ENCODE measurements at regions not wholly inside any gene's neighbourhood (a gene's known extent, or its start where the extent isn't known, plus 50 kb on each side); places are given as distances from the start of the nearest gene placed in this dataset.

GRCh38 chr1:95558791-95559190 is 324.8 kb downstream of the RWDD3 start:
- intact Hi-C loops (cut with DNase I) = no loop called here
- Histone ChIP-seq H3K4me1 (ENCODE audit: control insufficient read depth in 1 of 2, insufficient read depth in 2 of 2, low read length in 2 of 2) (no peaks in the 10 kb centered on the region), H3K27me3 (ENCODE audit: control insufficient read depth in 1 of 2, insufficient read depth in 2 of 2, low read length in 1 of 2) (no peaks in the 10 kb centered on the region), H3K36me3 (ENCODE audit: control insufficient read depth in 1 of 2, insufficient read depth in 2 of 2, low read length in 1 of 2) (no peaks in the 10 kb centered on the region), H3K27ac (ENCODE audit: low read depth in 1 of 2, low read length in 2 of 2) (no peak overlapping the region), H3K4me3 (ENCODE audit: low read length in 2 of 2) (no peak overlapping the region), H3K9me3 (ENCODE audit: control insufficient read depth, low read length) (no peaks in the 10 kb centered on the region)
- no peak for DNase-seq
- WGBS, 2 donors = 10 to 21% methylated on average over 1 of the region's 1 CpG
- no peak for ATAC-seq (ENCODE audit: low FRiP score)

DNA sequence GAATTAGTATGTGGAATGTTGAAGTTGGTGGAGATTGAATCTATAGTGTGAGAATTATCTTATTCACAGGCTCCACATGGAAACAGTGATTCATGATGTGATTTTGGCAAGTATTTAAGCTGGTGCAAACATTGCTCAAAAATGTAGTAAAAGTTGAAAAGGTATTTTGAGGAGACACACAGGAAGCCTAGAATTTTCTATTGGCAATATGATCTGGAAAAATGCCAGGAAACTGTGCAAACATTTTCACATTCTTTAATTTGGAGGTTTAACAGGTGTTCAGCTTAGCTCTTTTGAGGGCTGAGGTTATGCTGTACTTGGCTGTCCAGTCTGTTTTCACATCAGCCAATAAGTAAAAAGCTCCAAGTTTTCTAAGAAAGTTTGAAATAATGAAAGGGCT is 327.3 kb downstream of the RWDD3 start:
- ATAC-seq (ENCODE audit: low FRiP score) (no peak), DNase-seq (no peak)
- intact Hi-C loops (cut with DNase I) = no loop called here
- Histone ChIP-seq H3K4me3 (ENCODE audit: low read length in 2 of 2) (no peak overlapping the region), H3K27me3 (ENCODE audit: control insufficient read depth in 1 of 2, insufficient read depth in 2 of 2, low read length in 1 of 2) (no peaks in the 10 kb centered on the region), H3K9me3 (ENCODE audit: control insufficient read depth, low read length) (no peaks in the 10 kb centered on the region), H3K36me3 (ENCODE audit: control insufficient read depth in 1 of 2, insufficient read depth in 2 of 2, low read length in 1 of 2) (no peaks in the 10 kb centered on the region), H3K4me1 (ENCODE audit: control insufficient read depth in 1 of 2, insufficient read depth in 2 of 2, low read length in 2 of 2) (no peaks in the 10 kb centered on the region), H3K27ac (ENCODE audit: low read depth in 1 of 2, low read length in 2 of 2) (no peak overlapping the region)

DNA sequence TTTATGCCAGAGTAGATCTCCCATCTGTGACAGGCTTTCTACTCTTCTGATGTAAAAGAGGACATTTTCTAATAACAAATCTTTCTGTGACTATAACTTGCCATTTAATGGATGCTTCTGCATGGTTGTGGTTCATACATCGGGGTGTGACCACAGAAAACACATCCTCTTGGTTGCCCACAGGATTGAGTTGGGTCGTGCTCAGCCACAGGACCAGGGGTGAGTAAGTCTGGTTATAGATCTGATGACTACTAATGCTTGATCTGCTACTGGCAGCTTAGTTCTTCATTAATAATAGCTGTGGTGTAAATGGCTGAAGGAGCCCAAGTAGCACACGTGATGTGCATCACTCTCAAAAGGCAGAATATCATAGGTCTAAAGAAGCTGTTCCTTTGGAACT is 328.2 kb downstream of the RWDD3 start:
- Histone ChIP-seq H3K27me3 (ENCODE audit: control insufficient read depth in 1 of 2, insufficient read depth in 2 of 2, low read length in 1 of 2) (no peaks in the 10 kb centered on the region), H3K27ac (ENCODE audit: low read depth in 1 of 2, low read length in 2 of 2) (no peak overlapping the region), H3K4me3 (ENCODE audit: low read length in 2 of 2) (no peak overlapping the region), H3K9me3 (ENCODE audit: control insufficient read depth, low read length) (no peaks in the 10 kb centered on the region), H3K4me1 (ENCODE audit: control insufficient read depth in 1 of 2, insufficient read depth in 2 of 2, low read length in 2 of 2) (no peaks in the 10 kb centered on the region), H3K36me3 (ENCODE audit: control insufficient read depth in 1 of 2, insufficient read depth in 2 of 2, low read length in 1 of 2) (no peaks in the 10 kb centered on the region)
- intact Hi-C loops (cut with DNase I) = no loop called here
- DNase-seq = no peak
- WGBS, 2 donors = 85 to 89% methylated on average over 3 of the region's 3 CpGs
- ATAC-seq (ENCODE audit: low FRiP score) = no peak

DNA sequence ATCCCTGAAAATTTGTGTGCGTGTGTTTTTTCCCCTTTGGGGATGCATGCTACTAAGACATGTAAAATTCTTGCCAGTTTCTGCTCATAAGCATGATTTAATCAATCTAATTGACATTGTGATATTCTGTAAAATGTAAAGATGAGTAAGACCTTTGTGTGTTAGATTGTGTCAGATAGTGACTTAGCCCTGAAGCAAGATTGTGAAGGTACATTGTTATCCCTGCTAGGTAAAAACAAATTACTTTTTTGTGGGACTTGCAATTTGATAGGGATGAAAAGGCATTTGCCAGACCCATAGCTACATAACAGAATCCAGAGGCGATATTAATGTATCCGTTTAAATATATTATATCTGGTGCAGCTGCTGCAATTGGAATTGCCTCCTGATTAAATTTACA is 338.0 kb downstream of the RWDD3 start:
- intact Hi-C loops (cut with DNase I) = no loop called here
- no peak for DNase-seq

GRCh38 chr1:95572962-95573361 is 339.0 kb downstream of the RWDD3 start:
- intact Hi-C loops (cut with DNase I) = no loop called here
- Histone ChIP-seq H3K4me1 (ENCODE audit: control insufficient read depth in 1 of 2, insufficient read depth in 2 of 2, low read length in 2 of 2) (no peaks in the 10 kb centered on the region), H3K27me3 (ENCODE audit: control insufficient read depth in 1 of 2, insufficient read depth in 2 of 2, low read length in 1 of 2) (no peaks in the 10 kb centered on the region), H3K4me3 (ENCODE audit: low read length in 2 of 2) (no peak overlapping the region), H3K36me3 (ENCODE audit: control insufficient read depth in 1 of 2, insufficient read depth in 2 of 2, low read length in 1 of 2) (no peaks in the 10 kb centered on the region), H3K27ac (ENCODE audit: low read depth in 1 of 2, low read length in 2 of 2) (no peak overlapping the region), H3K9me3 (ENCODE audit: control insufficient read depth, low read length) (peaks cover 4% of the 10 kb centered on the region)
- ATAC-seq (ENCODE audit: low FRiP score) = no peak
- no peak for DNase-seq
- 63 to 77% methylated on average over 3 of the region's 3 CpGs for WGBS, 2 donors

More for the DNA sequence above, 338.0 kb downstream of the RWDD3 start:
- no peaks in the 10 kb centered on the region for H3K4me1 ChIP-seq (ENCODE audit: control insufficient read depth in 1 of 2, insufficient read depth in 2 of 2, low read length in 2 of 2)
- no peak overlapping the region for H3K4me3 ChIP-seq (ENCODE audit: low read length in 2 of 2)
- H3K36me3 ChIP-seq (ENCODE audit: control insufficient read depth in 1 of 2, insufficient read depth in 2 of 2, low read length in 1 of 2) = no peaks in the 10 kb centered on the region
- no peak for ATAC-seq (ENCODE audit: low FRiP score)
- H3K27ac ChIP-seq (ENCODE audit: low read depth in 1 of 2, low read length in 2 of 2) = no peak overlapping the region
- 69 to 91% methylated on average over 3 of the region's 3 CpGs for WGBS, 2 donors
- H3K9me3 ChIP-seq (ENCODE audit: control insufficient read depth, low read length) = peaks cover 4% of the 10 kb centered on the region
- no peaks in the 10 kb centered on the region for H3K27me3 ChIP-seq (ENCODE audit: control insufficient read depth in 1 of 2, insufficient read depth in 2 of 2, low read length in 1 of 2)

GRCh38 chr1:95575291-95575690 is 341.3 kb downstream of the RWDD3 start:
- DNase-seq (no peak), ATAC-seq (ENCODE audit: low FRiP score) (no peak)
- Histone ChIP-seq H3K27me3 (ENCODE audit: control insufficient read depth in 1 of 2, insufficient read depth in 2 of 2, low read length in 1 of 2) (no peaks in the 10 kb centered on the region), H3K4me3 (ENCODE audit: low read length in 2 of 2) (no peak overlapping the region), H3K27ac (ENCODE audit: low read depth in 1 of 2, low read length in 2 of 2) (no peak overlapping the region), H3K36me3 (ENCODE audit: control insufficient read depth in 1 of 2, insufficient read depth in 2 of 2, low read length in 1 of 2) (no peaks in the 10 kb centered on the region), H3K4me1 (ENCODE audit: control insufficient read depth in 1 of 2, insufficient read depth in 2 of 2, low read length in 2 of 2) (no peaks in the 10 kb centered on the region), H3K9me3 (ENCODE audit: control insufficient read depth, low read length) (peaks cover 4% of the 10 kb centered on the region)
- WGBS, 2 donors = 85 to 93% methylated on average over 3 of the region's 3 CpGs
- intact Hi-C loops (cut with DNase I) = no loop called here

- Histone ChIP-seq H3K27me3 (ENCODE audit: control insufficient read depth in 1 of 2, insufficient read depth in 2 of 2, low read length in 1 of 2) (no peaks in the 10 kb centered on the region), H3K36me3 (ENCODE audit: control insufficient read depth in 1 of 2, insufficient read depth in 2 of 2, low read length in 1 of 2) (no peaks in the 10 kb centered on the region), H3K4me3 (ENCODE audit: low read length in 2 of 2) (no peak overlapping the region), H3K9me3 (ENCODE audit: control insufficient read depth, low read length) (peaks cover 4% of the 10 kb centered on the region), H3K4me1 (ENCODE audit: control insufficient read depth in 1 of 2, insufficient read depth in 2 of 2, low read length in 2 of 2) (no peaks in the 10 kb centered on the region), H3K27ac (ENCODE audit: low read depth in 1 of 2, low read length in 2 of 2) (no peak overlapping the region)
- 59 to 68% methylated on average over 3 of the region's 3 CpGs for WGBS, 2 donors
- DNase-seq (no peak), ATAC-seq (ENCODE audit: low FRiP score) (no peak)
- intact Hi-C loops (cut with DNase I) = no loop called here
These were observed 344.5 kb downstream of the RWDD3 start for GRCh38 chr1:95578462-95578861.

GRCh38 chr1:95582191-95582590 is 348.2 kb downstream of the RWDD3 start:
- DNase-seq (no peak), ATAC-seq (ENCODE audit: low FRiP score) (no peak)
- no peaks in the 10 kb centered on the region for H3K36me3 ChIP-seq (ENCODE audit: control insufficient read depth in 1 of 2, insufficient read depth in 2 of 2, low read length in 1 of 2)
- no peak overlapping the region for H3K27ac ChIP-seq (ENCODE audit: low read depth in 1 of 2, low read length in 2 of 2)
- no peaks in the 10 kb centered on the region for H3K9me3 ChIP-seq (ENCODE audit: control insufficient read depth, low read length)
- no peaks in the 10 kb centered on the region for H3K4me1 ChIP-seq (ENCODE audit: control insufficient read depth in 1 of 2, insufficient read depth in 2 of 2, low read length in 2 of 2)
- no peak overlapping the region for H3K4me3 ChIP-seq (ENCODE audit: low read length in 2 of 2)
- WGBS, 2 donors = 87 to 97% methylated on average over 1 of the region's 1 CpG
- intact Hi-C loops (cut with DNase I) = no loop called here
- H3K27me3 ChIP-seq (ENCODE audit: control insufficient read depth in 1 of 2, insufficient read depth in 2 of 2, low read length in 1 of 2) = no peaks in the 10 kb centered on the region

- DNase-seq (no peak), ATAC-seq (ENCODE audit: low FRiP score) (no peak)
These were observed 348.7 kb downstream of the RWDD3 start for GRCh38 chr1:95582746-95583145.

More at GRCh38 chr1:95582746-95583145, 348.7 kb downstream of the RWDD3 start:
- Histone ChIP-seq H3K27ac (ENCODE audit: low read depth in 1 of 2, low read length in 2 of 2) (no peak overlapping the region), H3K36me3 (ENCODE audit: control insufficient read depth in 1 of 2, insufficient read depth in 2 of 2, low read length in 1 of 2) (no peaks in the 10 kb centered on the region), H3K4me3 (ENCODE audit: low read length in 2 of 2) (no peak overlapping the region), H3K27me3 (ENCODE audit: control insufficient read depth in 1 of 2, insufficient read depth in 2 of 2, low read length in 1 of 2) (no peaks in the 10 kb centered on the region), H3K4me1 (ENCODE audit: control insufficient read depth in 1 of 2, insufficient read depth in 2 of 2, low read length in 2 of 2) (no peaks in the 10 kb centered on the region), H3K9me3 (ENCODE audit: control insufficient read depth, low read length) (no peaks in the 10 kb centered on the region)
- 57 to 58% methylated on average over 4 of the region's 4 CpGs for WGBS, 2 donors
- intact Hi-C loops (cut with DNase I) = no loop called here
